ENCODE measurements at regions not wholly inside any gene's neighbourhood (a gene's known extent, or its start where the extent isn't known, plus 50 kb on each side); places are given as distances from the start of the nearest gene placed in this dataset.

GRCh38 chr7:24477398-24478136 is 95.7 kb upstream of the PALS2 start:
- DNase-seq, result no peak

- DNase-seq, result no peak
Measured at GRCh38 chr7:24478137-24478655, 95.1 kb upstream of the PALS2 start.

GRCh38 chr7:24480501-24480900 is 92.8 kb upstream of the PALS2 start:
- DNase-seq, result no peak

DNA sequence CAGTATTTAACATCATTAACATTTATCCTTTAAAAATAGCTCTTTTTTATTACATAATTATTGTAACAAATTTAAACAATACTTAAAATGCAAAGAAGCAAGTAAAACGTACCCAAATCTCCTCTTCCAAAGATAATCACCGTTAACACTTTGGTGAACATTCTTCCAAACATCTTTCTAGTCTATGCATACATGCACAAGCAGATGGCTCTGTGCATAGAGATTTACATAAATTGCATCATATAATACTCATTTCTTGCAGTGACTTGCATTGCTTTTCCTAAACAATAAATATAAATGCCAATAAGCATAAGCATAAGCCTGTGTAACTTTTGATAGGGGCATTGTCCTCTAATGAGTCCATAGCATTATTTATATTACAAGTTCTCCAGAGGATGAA is 89.4 kb upstream of the PALS2 start:
- DNase-seq, result no peak

- DNase-seq, result no peak
Measured at GRCh38 chr7:24492576-24492975, 80.7 kb upstream of the PALS2 start.

DNA sequence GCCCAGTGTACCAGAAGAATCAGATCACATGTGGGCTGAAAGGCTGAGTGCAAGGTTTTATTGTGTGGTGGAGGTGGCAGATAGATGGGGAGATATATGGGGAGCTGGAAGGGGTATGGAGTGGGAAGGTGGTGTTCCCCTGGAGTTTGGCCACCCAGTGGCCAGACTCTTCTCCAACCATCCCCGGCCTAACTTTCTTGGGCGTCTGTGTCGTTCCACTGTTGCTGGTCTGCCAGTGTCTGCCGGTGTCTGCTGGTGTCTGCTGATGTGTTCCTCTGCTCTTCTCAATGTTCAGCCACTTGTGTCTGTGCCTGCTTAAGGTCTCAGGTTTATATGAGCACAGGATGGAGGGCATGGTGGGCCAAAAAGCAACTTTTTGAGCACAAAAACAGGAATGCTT is 78.4 kb upstream of the PALS2 start:
- no peak for DNase-seq

DNA sequence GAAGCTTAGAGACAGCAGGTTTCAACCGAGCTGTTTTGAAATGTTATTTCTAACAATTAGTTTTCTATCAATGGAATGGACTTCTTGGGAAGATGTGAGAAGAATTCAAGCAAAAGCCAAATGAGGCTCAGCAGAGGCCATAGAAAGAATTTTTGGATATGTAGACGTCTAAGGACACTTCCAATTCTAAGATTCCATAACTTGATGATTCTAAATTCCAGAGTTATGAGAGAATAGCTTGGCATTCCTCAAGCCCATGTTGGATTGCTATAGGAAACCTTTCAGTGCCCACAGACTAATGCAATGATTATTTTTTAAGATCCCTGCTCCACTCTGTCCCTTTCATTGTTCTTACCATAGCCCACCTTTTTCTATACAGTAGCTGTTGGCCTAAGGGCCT is 77.2 kb upstream of the PALS2 start:
- DNase-seq, result no peak

GRCh38 chr7:24498439-24498838 is 74.8 kb upstream of the PALS2 start:
- no peak for DNase-seq

DNA sequence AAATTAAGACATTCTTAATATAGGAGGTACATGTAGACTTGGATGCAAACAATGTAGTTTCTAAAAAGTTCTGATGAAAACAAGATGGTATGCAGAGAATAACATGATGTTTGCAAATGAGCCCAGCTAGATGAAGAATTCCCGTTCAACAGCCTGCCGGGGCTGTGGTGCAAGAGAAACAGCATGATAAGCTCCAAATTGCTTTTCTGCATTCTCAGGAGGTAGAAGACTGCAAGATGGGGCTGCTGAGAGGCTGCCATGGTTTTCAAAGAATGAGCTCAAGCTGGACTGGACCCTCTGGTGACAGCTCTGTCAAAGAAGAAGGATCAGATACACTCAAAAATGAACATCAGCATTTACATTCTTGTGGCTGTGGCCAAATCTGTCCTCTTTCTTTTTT is 73.4 kb upstream of the PALS2 start:
- DNase-seq, result no peak

- DNase-seq, result no peak
Measured at GRCh38 chr7:24500599-24500998, 72.7 kb upstream of the PALS2 start.

DNA sequence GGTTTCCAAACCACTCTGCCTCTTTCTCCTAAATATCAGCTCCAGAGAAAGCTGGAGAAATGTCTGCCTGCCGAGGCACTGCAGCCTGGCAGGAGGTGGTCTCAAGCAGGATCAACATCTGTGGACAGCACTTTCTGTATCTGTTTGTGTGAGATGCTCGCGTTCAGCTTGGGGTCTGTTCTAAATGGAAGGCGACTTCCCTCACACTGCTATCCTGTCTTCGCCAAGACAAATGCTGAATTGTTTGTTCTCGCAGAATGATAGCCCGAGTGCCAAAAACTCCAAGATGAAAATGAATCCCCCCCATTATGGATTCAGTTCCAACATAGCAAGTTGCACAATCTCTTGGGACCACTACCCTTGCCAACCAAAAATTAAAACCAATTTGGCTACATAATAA is 72.2 kb upstream of the PALS2 start:
- DNase-seq, result no peak

DNA sequence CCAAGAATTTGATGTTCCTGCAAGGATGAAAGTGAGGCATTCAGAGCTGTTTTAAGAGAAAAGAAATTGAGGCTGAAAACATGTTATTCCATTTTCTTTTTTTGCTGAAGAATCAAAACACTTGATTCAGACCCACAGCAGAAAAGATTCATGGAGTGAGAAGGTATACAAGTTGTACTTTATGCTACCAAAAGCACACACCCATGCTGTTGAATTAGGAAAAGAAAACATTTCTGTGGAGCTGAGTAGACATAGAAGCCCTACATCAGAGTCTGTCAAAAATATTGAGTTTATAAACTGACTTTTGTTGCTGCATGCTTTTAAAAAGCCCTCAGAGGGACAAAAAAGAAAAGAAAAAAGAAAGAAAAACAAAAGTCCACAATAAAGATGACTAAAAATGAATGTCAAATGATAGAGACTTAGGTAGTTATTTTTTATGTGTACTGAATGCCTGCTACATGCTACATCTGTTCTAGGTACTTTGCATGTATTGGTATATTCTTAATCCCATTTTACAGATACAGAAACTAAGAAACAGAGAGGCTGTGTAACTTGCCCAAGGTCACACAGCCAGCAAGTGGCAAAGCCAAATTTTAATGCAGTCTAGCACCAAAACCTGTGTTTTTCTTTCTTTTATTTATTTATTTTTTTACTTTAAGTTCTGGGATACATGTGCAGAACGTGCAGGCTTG is 71.7 kb upstream of the PALS2 start:
- DNase-seq, result no peak

- DNase-seq, result no peak
Measured at GRCh38 chr7:24502135-24502488, 71.1 kb upstream of the PALS2 start.

GRCh38 chr7:24503506-24503905 is 69.7 kb upstream of the PALS2 start:
- no peak for DNase-seq

GRCh38 chr7:24504040-24504439 is 69.2 kb upstream of the PALS2 start:
- no peak for DNase-seq

DNA sequence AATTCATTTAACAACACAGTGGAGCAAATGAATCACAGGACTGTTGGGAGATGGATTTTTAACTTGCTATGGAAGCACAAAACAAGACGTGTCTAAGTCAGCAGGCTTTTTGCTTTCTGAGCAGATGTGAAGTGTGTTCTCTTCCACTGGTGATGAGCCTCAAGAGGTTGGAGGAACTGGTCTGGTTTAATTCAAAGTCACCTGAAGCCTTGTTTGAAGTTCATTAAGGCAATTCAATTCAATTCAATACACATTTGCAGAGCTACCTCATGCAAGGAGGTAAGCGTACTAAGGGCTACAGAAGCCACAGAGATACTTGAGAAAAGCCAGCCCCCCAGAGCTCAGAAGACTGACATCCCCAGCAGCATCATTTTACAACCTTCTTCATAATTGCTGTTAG is 68.4 kb upstream of the PALS2 start:
- DNase-seq, result no peak

DNA sequence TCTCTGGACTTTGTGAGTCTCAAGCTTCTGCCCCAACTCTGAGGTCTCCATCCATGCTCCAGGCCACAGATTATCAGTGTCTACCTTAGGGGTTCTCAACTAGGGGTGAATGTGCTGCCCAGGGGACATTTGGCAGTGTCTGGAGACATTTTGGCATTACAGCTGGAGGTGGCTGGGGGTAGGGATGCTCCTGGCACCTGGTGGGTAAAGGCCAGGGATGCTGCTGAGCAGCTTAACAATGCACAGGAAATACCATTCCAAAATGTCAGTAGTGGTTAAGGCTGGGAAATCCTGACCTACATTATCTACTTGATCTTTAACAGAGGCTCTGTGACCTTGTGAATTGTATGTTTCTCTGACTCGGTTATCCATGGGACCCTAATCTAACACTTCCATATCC is 67.3 kb upstream of the PALS2 start:
- no peak for DNase-seq

DNA sequence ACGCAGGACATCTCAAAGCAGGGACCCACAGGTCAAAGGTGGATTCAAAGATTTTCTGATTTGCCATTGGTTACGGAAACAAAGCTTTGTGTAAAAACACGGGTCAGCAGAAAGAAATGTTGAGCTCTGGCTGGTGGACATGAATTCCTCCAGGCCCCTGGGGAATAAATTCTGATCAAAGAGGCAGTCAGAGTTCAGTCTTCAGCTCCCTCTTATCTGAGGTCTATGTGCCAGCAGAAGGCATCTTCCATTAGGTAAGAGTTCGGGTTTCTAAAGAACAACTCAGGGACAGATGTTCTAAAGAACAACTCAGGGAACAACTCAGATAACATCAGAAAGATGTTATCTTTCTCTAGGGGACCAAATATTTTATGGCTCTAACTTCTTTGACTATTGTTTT is 64.9 kb upstream of the PALS2 start:
- no peak for DNase-seq

DNA sequence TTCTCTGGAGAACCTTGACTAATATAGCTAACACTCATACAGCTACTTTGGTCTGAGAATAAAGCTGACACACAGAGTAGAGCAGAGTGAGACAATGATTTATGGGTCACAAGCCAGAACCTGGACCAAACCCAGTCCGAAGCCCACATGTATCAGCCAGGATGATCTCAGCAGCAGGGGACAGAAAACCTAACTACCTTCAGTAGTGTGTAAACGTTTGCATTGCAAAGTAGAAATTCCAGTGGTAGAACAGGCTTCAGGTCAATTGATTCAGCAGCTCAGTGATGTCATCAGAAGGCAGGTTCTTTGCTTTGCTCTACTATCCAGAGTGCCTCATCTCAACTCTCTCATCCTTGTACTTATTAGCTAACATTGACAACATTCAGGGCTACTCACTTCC is 62.5 kb upstream of the PALS2 start:
- DNase-seq, result no peak

DNA sequence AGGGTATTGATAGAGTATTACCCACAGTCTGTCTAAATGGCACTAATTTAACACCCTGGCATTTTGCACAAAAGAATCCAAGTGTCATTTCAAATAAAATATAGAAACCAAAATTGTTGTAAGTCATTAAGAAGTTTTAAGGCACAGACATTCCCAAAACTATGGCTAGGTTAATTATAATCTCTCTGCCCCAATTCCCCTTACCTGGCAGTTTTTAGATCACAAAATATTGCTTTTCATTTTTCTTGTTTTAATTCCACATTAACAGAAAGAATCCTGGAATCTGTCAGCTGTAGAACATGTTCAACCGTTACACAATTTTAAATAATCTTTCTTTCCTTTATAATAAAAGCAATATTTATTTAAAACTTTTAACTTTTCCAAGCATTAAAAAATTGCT is 56.1 kb upstream of the PALS2 start:
- no peak for DNase-seq

DNA sequence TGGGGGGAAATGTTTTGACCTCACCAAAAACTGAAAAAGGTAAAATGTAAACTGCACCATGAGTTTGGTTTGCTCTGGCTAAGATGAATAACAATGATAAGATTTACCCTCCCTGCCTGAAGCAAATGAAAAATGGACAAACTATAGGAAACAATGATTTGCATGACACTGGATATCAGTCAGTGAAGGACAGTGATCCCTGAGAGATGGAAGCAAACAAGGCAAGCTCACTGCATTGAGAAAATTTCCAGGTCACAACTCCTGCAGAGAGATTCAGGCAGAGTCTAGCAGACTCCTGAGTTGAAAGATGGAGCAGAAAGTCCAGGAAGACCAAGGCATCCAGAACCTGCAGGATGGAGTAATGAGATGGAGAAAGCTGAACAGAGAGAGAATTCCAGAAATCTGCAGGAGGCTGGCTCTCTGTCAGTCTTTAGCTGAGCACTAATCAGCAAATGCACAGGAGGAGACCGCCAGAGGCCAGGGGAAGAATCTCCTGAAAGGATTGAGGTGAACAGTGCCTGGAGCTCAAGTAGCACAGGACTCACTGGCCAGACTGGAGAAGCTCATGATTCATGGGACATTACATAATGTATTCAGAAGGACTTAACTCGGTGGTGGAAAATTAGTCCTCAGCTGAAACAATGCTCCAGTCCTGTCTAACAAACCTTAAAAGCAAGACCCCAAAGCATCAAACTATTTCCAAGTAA is 51.2 kb upstream of the PALS2 start:
- DNase-seq, result no peak

All from stimulated activated naive CD4-positive, alpha-beta T cell (primary cell).